ENCODE measurements at regions not wholly inside any gene's neighbourhood (a gene's known extent, or its start where the extent isn't known, plus 50 kb on each side); places are given as distances from the start of the nearest gene placed in this dataset.

DNA sequence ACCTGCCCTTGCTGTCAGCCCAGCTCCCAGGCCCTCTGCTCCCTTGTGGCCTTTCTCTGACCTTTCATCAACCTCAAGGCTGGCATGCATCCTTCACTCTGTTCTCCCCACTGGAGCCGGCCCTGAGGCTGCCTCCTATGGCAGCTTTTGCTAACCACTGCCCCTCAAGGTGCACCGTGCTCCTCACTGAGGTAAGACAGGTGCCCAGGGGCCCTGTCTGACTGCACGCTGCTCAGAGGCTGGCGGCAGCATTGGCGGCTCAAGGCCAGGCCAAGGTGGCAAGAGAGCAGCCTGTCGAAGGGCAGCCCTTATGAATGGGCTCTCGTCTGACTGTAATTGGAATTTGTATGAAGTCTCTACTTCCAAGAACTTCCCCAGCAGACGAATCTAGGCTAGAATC, 172.6 kb downstream of the ZNF248 start:
- no peak for TF ChIP-seq CTCF (IDR thresholded peaks at IDR 0.05)
- TF ChIP-seq POLR2A (IDR thresholded peaks at IDR 0.05), result no peak
